Left lobe of liver (tissue), 2 donors: ENCODE measurements at regions not wholly inside any gene's neighbourhood (a gene's known extent, or its start where the extent isn't known, plus 50 kb on each side); places are given as distances from the start of the nearest gene placed in this dataset.

ENCODE experiments used
- ATAC-seq: fragments of 200-7000 bp; cut with Tn5 transposase; one replicate; pipeline ENCODE4 v1.9.1; 2020; ENCODE audit warnings: mild to moderate bottlenecking, moderate library complexity
- DNase-seq: peaks from one replicate; pipeline ENCODE4 v3.0.0-alpha.2; 2020; ENCODE audit warnings: low spot score
- donor health status: DM: no; HTN: no; CAD: no; lungs with moderate emphysema.
- donor health status: DM: no; HTN: yes; CAD: no.

DNA sequence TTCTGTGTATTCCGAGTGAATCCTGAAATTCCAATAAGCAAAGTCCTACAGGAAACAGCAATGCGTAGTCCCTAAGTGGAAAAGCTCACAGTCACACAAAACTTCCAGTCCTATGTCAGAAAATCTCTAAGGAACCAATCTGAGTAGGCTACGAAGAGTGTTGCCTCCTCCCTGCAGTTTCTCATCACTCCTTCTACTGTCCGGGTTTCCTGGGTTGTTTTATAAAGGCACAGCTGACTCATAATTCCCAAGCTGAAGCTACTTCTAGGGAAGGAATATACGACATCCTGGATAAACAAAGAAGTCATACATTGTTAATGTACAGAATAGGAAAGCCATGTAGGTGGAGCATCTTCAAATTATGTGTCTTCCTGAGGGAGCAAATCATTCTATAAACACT is 65.7 kb upstream of the RGMA start:
- ATAC-seq (no peak), DNase-seq (no peak)

GRCh38 chr15:93152951-93153350 is 63.9 kb upstream of the RGMA start:
- DNase-seq, result no peak

GRCh38 chr15:93152360-93152759 is 63.3 kb upstream of the RGMA start:
- DNase-seq (no peak), ATAC-seq (no peak)

More at GRCh38 chr15:93152951-93153350, 63.9 kb upstream of the RGMA start:
- ATAC-seq, result peak; percentile 49

- ATAC-seq, result peak; percentile 29
- no peak for DNase-seq
These were observed 62.2 kb upstream of the RGMA start for GRCh38 chr15:93150910-93151881.

GRCh38 chr15:93146601-93147000 is 57.6 kb upstream of the RGMA start:
- ATAC-seq (no peak), DNase-seq (no peak)

DNA sequence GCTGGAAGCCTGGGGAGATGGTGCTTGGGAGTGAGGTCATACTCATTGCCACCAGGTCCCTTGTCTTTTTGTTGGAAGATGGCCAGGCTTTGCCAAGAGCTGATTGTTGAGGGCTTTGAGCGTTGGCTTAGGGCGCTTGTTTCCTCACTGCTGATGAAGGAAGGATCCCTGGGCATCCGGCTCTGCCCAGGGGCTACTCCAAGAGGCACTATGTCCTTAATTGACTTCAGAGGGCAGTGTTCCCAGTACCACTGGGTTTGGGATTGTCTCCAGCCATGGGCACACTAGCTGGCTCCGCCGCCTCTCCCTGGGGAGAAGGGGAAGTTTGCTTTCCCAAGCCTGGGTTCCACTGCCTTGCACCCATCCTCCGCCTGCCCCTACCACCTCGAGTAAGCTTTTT is 57.2 kb upstream of the RGMA start:
- no peak for DNase-seq

GRCh38 chr15:93144463-93145236 is 55.6 kb upstream of the RGMA start:
- ATAC-seq (no peak), DNase-seq (no peak)

More for the DNA sequence above, 57.2 kb upstream of the RGMA start:
- no peak for ATAC-seq

DNA sequence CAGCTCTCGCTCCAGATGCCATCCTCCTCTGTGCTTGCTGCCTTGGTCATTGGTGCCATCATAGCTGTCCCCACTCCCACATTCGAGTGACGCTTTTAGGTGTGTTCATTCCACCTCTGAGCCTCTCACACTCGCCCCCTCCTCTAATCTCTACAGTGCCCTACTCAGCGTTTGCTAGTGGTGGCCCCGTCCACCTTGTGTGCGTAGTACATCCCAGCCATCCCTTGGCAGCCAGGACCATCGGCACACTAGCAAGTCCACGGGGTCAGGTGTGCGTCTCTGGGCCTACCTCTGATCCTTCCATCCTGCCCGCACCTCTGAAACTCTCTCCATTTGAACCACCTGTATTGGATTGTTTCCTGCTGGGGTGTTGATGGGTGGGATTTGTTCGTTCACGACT is 54.2 kb upstream of the RGMA start:
- ATAC-seq, result no peak
- no peak for DNase-seq

DNA sequence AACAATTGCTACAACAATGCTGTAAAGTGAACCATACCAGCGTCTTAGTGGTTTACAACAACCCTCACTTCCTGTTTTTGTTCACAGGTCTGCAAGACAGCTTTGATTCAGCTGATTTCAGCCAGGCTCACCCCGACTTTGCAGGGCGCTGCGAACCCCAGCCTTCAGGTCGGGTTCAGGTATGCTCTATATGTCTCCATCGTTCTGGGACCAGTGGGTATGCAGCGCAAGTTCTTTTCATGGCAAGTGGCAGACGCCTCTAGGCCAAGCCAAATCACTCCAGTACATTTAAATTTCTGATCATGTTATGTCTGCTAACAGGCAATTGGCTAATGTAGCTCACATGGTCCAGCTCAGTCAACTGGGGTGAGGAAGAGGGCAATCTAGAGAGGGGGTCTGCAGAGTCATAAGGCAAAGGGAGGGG is 52.4 kb upstream of the RGMA start:
- no peak for ATAC-seq

GRCh38 chr15:93139436-93139835 is 50.4 kb upstream of the RGMA start:
- ATAC-seq (no peak), DNase-seq (no peak)

More for the DNA sequence above, 52.4 kb upstream of the RGMA start:
- DNase-seq, result no peak

DNA sequence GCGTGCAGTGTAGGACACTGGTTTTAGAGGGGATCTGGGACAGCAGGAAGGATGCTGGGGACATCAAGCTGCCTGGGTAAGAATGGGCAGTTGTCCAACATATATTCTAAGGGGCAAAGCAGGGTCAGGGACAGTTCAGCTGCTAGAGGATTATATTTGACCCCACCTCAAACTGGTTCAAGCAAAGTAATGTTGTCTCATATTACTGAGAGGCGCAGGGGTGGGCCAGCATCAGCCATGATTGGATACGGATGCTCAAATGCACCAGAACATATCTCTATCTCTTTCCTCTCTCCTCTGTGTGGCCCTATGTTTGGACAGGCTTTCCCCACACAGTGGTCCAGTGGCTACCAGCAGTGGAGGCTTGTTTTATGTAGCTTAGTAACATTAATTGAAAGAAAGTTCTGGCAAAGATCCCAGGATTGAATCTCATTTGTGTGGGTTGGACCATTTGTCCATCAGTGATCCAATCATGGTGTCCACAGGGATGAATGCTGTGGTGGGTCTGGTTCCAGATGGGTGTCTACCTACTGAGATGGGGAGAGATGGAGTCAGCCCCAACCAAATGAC is 49.8 kb upstream of the RGMA start:
- no peak for DNase-seq
- ATAC-seq, result no peak
